HCT116 (cell line): ENCODE measurements at regions not wholly inside any gene's neighbourhood (a gene's known extent, or its start where the extent isn't known, plus 50 kb on each side); places are given as distances from the start of the nearest gene placed in this dataset.

Experiments used
- ATAC-seq: fragments of 200-7000 bp; cut with Tn5 transposase; 2 replicates; pipeline ENCODE4 v1.9.1; 2020; ENCODE audit warnings: mild to moderate bottlenecking, moderate library complexity
- BruUV-seq: library from RNA; stranded (reverse); fragments of 400-500 nt; replicated peaks from 2 replicates; lab custom pipeline; 2021; lab: Mats Ljungman, UMichigan
- CTCF ChIA-PET: fragments of 300-600 bp; sonication (Branson Sonifier 250); formaldehyde crosslinking; loops from one replicate; lab custom pipeline; 2021; ENCODE audit warnings: antibody characterized with exemption; lab: Charles Lee
- POLR2A ChIA-PET: fragments of 300-600, 350-600 bp; sonication (Branson Sonifier 250); formaldehyde crosslinking; loops from one replicate; lab custom pipeline; 2021; ENCODE audit warnings: antibody characterized with exemption; lab: Charles Lee
- RAD21 ChIA-PET, 2 experiments: fragments of 300-600 bp; sonication (Branson Sonifier 250); formaldehyde crosslinking; loops; one replicate each; lab custom pipeline; 2023; ENCODE audit warnings: low total read pairs in 2 of 2; ENCODE audit not compliant: uncharacterized antibody in 2 of 2, unreplicated experiment in 2 of 2, low non-redundant PET in 1 of 2; lab: Charles Lee
- DNase-seq: peaks from one replicate; pipeline ENCODE4 v3.0.0-alpha.2; 2010; ENCODE audit warnings: low read depth, low spot score
- H2AFZ ChIP-seq: fragments of 200-600 bp; shearing (Covaris generic), sonication (generic); 2 replicates; pipeline ENCODE4 v1.6.1; 2017; ENCODE audit warnings: low read depth, mixed run types, mixed read lengths, antibody characterized with exemption, low read length; ENCODE audit not compliant: poor library complexity, severe bottlenecking
- H3K27ac ChIP-seq: 2 replicates; pipeline ENCODE4 v1.5.1; 2012; ENCODE audit warnings: low read depth, low read length
- H3K27me3 ChIP-seq: fragments of 200-600 bp; sonication (generic); 2 replicates; pipeline ENCODE4 v1.6.1; 2016; ENCODE audit warnings: mixed run types, low read length, mixed read lengths; ENCODE audit not compliant: insufficient read depth
- H3K36me3 ChIP-seq, 2 experiments: fragments of 200-500 bp in 1 of 2; fragments of 200-600 bp in 1 of 2; sonication (Bioruptor generic) in 1 of 2; sonication (generic) in 1 of 2; 2 replicates each; pipeline versions ENCODE4 v1.5.1 to v1.6.1; 2014 to 2016; ENCODE audit warnings: low read length in 2 of 2, inconsistent platforms in 1 of 2, mixed read lengths in 1 of 2, mixed run types in 1 of 2; ENCODE audit not compliant: insufficient read depth in 2 of 2, control insufficient read depth in 1 of 2
- H3K4me1 ChIP-seq, 2 experiments: fragments of 200-600 bp in 1 of 2; sonication (generic) in 1 of 2; 2 replicates each; pipeline versions ENCODE4 v1.5.1 to v1.6.1; 2012 to 2017; ENCODE audit warnings: low read length in 2 of 2, inconsistent platforms in 1 of 2, mild to moderate bottlenecking in 1 of 2, mixed read lengths in 1 of 2, mixed run types in 1 of 2, moderate library complexity in 1 of 2; ENCODE audit not compliant: insufficient read depth in 2 of 2, control insufficient read depth in 1 of 2
- H3K4me2 ChIP-seq: fragments of 200-600 bp; sonication (generic); 2 replicates; pipeline ENCODE4 v1.6.1; 2017; ENCODE audit warnings: mixed run types, low read length, mixed read lengths
- H3K4me3 ChIP-seq, 2 experiments: fragments of 200-600 bp in 1 of 2; sonication (generic) in 1 of 2; replicated peaks in 1 of 2; 2 replicates each; pipeline ENCODE4 v1.5.1; 2011 to 2016; ENCODE audit warnings: low read length in 2 of 2, control low read depth in 1 of 2, low read depth in 1 of 2, mild to moderate bottlenecking in 1 of 2, mixed read lengths in 1 of 2, mixed run types in 1 of 2
- H3K79me2 ChIP-seq: fragments of 200-600 bp; sonication (generic); 2 replicates; pipeline ENCODE4 v1.6.1; 2017; ENCODE audit warnings: mild to moderate bottlenecking, mixed run types, low read length, moderate library complexity, mixed read lengths; ENCODE audit not compliant: insufficient read depth
- H3K9ac ChIP-seq: fragments of 200-600 bp; sonication (generic); 2 replicates; pipeline ENCODE4 v1.6.1; 2016; ENCODE audit warnings: low read length, mixed read lengths
- H3K9me2 ChIP-seq: fragments of 200-600 bp; sonication (generic), shearing (Covaris generic); 2 replicates; pipeline ENCODE4 v1.6.1; 2017; ENCODE audit warnings: mixed run types, mild to moderate bottlenecking, moderate library complexity; ENCODE audit not compliant: insufficient read depth
- H3K9me3 ChIP-seq, 2 experiments: fragments of 200-500 bp in 1 of 2; fragments of 200-600 bp in 1 of 2; sonication (Bioruptor generic) in 1 of 2; sonication (generic) in 1 of 2; 2 replicates each; pipeline ENCODE4 v1.6.1; 2014 to 2017; ENCODE audit warnings: low read length in 2 of 2, mixed read lengths in 2 of 2, inconsistent platforms in 1 of 2, low read depth in 1 of 2, mild to moderate bottlenecking in 1 of 2, mixed run types in 1 of 2, moderate library complexity in 1 of 2; ENCODE audit not compliant: control insufficient read depth in 1 of 2, insufficient read depth in 1 of 2
- H4K20me1 ChIP-seq: fragments of 200-600 bp; sonication (generic), shearing (Covaris generic); 2 replicates; pipeline ENCODE4 v1.6.1; 2017; ENCODE audit warnings: mixed run types, mild to moderate bottlenecking, moderate library complexity; ENCODE audit not compliant: insufficient read depth
- CBX3 ChIP-seq: IDR thresholded peaks from 2 replicates; pipeline ENCODE4 v1.6.1; 2012; ENCODE audit warnings: low read depth
- CEBPB ChIP-seq: IDR thresholded peaks from 2 replicates; pipeline ENCODE4 v1.6.1; 2012; ENCODE audit warnings: low read depth
- EGR1 ChIP-seq: IDR thresholded peaks from 2 replicates; pipeline ENCODE4 v1.6.1; 2012; ENCODE audit warnings: low read depth
- ELF1 ChIP-seq: IDR thresholded peaks from 2 replicates; pipeline ENCODE4 v1.6.1; 2012; ENCODE audit warnings: low read depth, borderline replicate concordance
- EZH2 ChIP-seq: fragments of 200-600 bp; sonication (generic); IDR thresholded peaks from 2 replicates; pipeline ENCODE4 v1.6.1; 2017; ENCODE audit warnings: antibody characterized with exemption, mixed run types
- EZH2phosphoT487 ChIP-seq: fragments of 200-600 bp; IDR thresholded peaks from 2 replicates; pipeline ENCODE4 v1.6.1; 2018; ENCODE audit warnings: antibody characterized with exemption, borderline replicate concordance
- FOSL1 ChIP-seq: IDR thresholded peaks from 2 replicates; pipeline ENCODE4 v1.6.1; 2012; ENCODE audit warnings: low read depth
- JUND ChIP-seq: IDR thresholded peaks from 2 replicates; pipeline ENCODE4 v1.6.1; 2012
- POLR2A ChIP-seq: IDR thresholded peaks from 2 replicates; pipeline ENCODE4 v1.7.0; 2011; ENCODE audit warnings: borderline replicate concordance; ENCODE audit not compliant: insufficient read depth, insufficient read length; ENCODE audit errors: extremely low read depth
- POLR2AphosphoS5 ChIP-seq: IDR thresholded peaks from 2 replicates; pipeline ENCODE4 v1.6.1; 2011; ENCODE audit warnings: mild to moderate bottlenecking, low read depth, low read length, moderate library complexity
- RAD21 ChIP-seq: IDR thresholded peaks from 2 replicates; pipeline ENCODE4 v1.6.1; 2012; ENCODE audit warnings: low read depth, mild to moderate bottlenecking
- SIN3A ChIP-seq: IDR thresholded peaks from 2 replicates; pipeline ENCODE4 v1.6.1; 2012; ENCODE audit warnings: low read depth
- SP1 ChIP-seq: IDR thresholded peaks from 2 replicates; pipeline ENCODE4 v1.6.1; 2012; ENCODE audit warnings: low read depth
- TCF7L2 ChIP-seq: IDR thresholded peaks from 2 replicates; pipeline ENCODE4 v1.7.0; 2011; ENCODE audit warnings: borderline replicate concordance, inconsistent platforms; ENCODE audit not compliant: insufficient read depth, insufficient read length; ENCODE audit errors: extremely low read depth
- ZNF274 ChIP-seq: fragments of 200-500 bp; sonication (Bioruptor generic); IDR thresholded peaks from 2 replicates; pipeline ENCODE4 v1.6.1; 2014; ENCODE audit warnings: mild to moderate bottlenecking, low read depth, low read length, inconsistent platforms
- intact Hi-C: fragments of 100-400 bp; cut with micrococcal nuclease; formaldehyde crosslinking; loops from 2 replicates; pipeline ENCODE4 v1.10.0; 2022
- TF ChIP-seq, protein P1 (sequence below): IDR thresholded peaks from 2 replicates; pipeline ENCODE4 v1.6.1; 2011; ENCODE audit warnings: mild to moderate bottlenecking, low read length, moderate library complexity; ENCODE audit not compliant: insufficient replicate concordance; ENCODE audit errors: extremely low read depth
- TF ChIP-seq, protein P2 (sequence below): IDR thresholded peaks from 2 replicates; pipeline ENCODE4 v1.6.1; 2012
- TF ChIP-seq, protein P3 (sequence below), 3 experiments: fragments of 200-600 bp in 1 of 3; sonication (generic) in 1 of 3; IDR thresholded peaks in 2 of 3; conservative IDR thresholded peaks in 1 of 3; 2 replicates each; pipeline ENCODE4 v1.5.1; 2012 to 2017; ENCODE audit warnings: low read depth in 2 of 3, low read length in 2 of 3, antibody characterized with exemption in 1 of 3, borderline replicate concordance in 1 of 3, control low read depth in 1 of 3, mild to moderate bottlenecking in 1 of 3, mixed read lengths in 1 of 3, mixed run types in 1 of 3, moderate library complexity in 1 of 3; ENCODE audit not compliant: insufficient read depth in 1 of 3
- TF ChIP-seq, protein P4 (sequence below): IDR thresholded peaks from 2 replicates; pipeline ENCODE4 v1.6.1; 2012; ENCODE audit warnings: low read depth
- TF ChIP-seq, protein P5 (sequence below): IDR thresholded peaks from 2 replicates; pipeline ENCODE4 v1.6.1; 2012

DNA sequence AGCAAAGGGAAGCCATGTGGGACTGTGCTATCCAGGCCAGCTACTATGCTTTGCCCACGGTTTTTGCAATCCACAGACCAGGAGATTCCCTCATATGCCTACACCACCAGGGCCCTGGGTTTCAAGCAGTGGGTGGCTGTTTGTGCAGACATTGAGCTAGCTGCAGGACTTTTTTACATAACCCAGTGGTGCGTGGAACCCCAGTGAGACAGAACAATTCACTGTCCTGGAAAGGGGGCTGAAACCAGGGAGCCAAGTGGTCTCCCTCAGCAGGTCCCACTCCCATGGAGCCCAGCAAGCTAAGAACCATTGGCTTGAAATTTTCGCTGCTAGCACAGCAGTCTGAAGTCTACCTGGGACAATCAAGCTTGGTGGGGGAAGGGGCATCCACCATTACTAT, 959.9 kb downstream of the FSTL5 start:
- Histone ChIP-seq H3K27me3 (no peaks in the 10 kb centered on the region), H3K27ac (no peak overlapping the region), H3K9me2 (no peaks in the 10 kb centered on the region), H3K4me2 (no peak overlapping the region), H3K9me3 (no peaks in the 10 kb centered on the region), H3K4me1 (no peaks in the 10 kb centered on the region), H3K4me3 (no peak overlapping the region), H3K9ac (no peak overlapping the region), H3K36me3 (no peaks in the 10 kb centered on the region), H4K20me1 (no peaks in the 10 kb centered on the region), H3K79me2 (no peaks in the 10 kb centered on the region), H2AFZ (no peak overlapping the region)
- no peak for DNase-seq
- RAD21 ChIA-PET = no interaction called here
- BruUV-seq = no TSS peak
- intact Hi-C loops = no loop called here
- ATAC-seq = no peak
- POLR2A ChIA-PET = no interaction called here
- TF ChIP-seq POLR2A (no peak), RAD21 (no peak), CBX3 (no peak), EZH2phosphoT487 (no peak), FOSL1 (no peak), POLR2AphosphoS5 (no peak), SP1 (no peak), EGR1 (no peak), ZNF274 (no peak), EZH2 (no peak), SIN3A (no peak), JUND (no peak), TCF7L2 (no peak), CEBPB (no peak), ELF1 (no peak)
- TF ChIP-seq, protein P1, sequence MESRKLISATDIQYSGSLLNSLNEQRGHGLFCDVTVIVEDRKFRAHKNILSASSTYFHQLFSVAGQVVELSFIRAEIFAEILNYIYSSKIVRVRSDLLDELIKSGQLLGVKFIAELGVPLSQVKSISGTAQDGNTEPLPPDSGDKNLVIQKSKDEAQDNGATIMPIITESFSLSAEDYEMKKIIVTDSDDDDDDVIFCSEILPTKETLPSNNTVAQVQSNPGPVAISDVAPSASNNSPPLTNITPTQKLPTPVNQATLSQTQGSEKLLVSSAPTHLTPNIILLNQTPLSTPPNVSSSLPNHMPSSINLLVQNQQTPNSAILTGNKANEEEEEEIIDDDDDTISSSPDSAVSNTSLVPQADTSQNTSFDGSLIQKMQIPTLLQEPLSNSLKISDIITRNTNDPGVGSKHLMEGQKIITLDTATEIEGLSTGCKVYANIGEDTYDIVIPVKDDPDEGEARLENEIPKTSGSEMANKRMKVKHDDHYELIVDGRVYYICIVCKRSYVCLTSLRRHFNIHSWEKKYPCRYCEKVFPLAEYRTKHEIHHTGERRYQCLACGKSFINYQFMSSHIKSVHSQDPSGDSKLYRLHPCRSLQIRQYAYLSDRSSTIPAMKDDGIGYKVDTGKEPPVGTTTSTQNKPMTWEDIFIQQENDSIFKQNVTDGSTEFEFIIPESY = no peak
- TF ChIP-seq, protein P2, sequence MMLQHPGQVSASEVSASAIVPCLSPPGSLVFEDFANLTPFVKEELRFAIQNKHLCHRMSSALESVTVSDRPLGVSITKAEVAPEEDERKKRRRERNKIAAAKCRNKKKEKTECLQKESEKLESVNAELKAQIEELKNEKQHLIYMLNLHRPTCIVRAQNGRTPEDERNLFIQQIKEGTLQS = no peak
- TF ChIP-seq, protein P3, sequence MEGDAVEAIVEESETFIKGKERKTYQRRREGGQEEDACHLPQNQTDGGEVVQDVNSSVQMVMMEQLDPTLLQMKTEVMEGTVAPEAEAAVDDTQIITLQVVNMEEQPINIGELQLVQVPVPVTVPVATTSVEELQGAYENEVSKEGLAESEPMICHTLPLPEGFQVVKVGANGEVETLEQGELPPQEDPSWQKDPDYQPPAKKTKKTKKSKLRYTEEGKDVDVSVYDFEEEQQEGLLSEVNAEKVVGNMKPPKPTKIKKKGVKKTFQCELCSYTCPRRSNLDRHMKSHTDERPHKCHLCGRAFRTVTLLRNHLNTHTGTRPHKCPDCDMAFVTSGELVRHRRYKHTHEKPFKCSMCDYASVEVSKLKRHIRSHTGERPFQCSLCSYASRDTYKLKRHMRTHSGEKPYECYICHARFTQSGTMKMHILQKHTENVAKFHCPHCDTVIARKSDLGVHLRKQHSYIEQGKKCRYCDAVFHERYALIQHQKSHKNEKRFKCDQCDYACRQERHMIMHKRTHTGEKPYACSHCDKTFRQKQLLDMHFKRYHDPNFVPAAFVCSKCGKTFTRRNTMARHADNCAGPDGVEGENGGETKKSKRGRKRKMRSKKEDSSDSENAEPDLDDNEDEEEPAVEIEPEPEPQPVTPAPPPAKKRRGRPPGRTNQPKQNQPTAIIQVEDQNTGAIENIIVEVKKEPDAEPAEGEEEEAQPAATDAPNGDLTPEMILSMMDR (IDR thresholded peaks at IDR 0.05 in 2 of 3, conservative IDR thresholded peaks at IDR 0.05 in 1 of 3; ENCODE audit: borderline replicate concordance in 1 of 3, insufficient read depth in 1 of 3, low read depth in 2 of 3, low read length in 2 of 3) = no peak
- TF ChIP-seq, protein P4, sequence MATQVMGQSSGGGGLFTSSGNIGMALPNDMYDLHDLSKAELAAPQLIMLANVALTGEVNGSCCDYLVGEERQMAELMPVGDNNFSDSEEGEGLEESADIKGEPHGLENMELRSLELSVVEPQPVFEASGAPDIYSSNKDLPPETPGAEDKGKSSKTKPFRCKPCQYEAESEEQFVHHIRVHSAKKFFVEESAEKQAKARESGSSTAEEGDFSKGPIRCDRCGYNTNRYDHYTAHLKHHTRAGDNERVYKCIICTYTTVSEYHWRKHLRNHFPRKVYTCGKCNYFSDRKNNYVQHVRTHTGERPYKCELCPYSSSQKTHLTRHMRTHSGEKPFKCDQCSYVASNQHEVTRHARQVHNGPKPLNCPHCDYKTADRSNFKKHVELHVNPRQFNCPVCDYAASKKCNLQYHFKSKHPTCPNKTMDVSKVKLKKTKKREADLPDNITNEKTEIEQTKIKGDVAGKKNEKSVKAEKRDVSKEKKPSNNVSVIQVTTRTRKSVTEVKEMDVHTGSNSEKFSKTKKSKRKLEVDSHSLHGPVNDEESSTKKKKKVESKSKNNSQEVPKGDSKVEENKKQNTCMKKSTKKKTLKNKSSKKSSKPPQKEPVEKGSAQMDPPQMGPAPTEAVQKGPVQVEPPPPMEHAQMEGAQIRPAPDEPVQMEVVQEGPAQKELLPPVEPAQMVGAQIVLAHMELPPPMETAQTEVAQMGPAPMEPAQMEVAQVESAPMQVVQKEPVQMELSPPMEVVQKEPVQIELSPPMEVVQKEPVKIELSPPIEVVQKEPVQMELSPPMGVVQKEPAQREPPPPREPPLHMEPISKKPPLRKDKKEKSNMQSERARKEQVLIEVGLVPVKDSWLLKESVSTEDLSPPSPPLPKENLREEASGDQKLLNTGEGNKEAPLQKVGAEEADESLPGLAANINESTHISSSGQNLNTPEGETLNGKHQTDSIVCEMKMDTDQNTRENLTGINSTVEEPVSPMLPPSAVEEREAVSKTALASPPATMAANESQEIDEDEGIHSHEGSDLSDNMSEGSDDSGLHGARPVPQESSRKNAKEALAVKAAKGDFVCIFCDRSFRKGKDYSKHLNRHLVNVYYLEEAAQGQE = no peak
- TF ChIP-seq, protein P5, sequence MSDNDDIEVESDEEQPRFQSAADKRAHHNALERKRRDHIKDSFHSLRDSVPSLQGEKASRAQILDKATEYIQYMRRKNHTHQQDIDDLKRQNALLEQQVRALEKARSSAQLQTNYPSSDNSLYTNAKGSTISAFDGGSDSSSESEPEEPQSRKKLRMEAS = no peak
- CTCF ChIA-PET = no interaction called here
